ENCODE measurements at regions not wholly inside any gene's neighbourhood (a gene's known extent, or its start where the extent isn't known, plus 50 kb on each side); places are given as distances from the start of the nearest gene placed in this dataset.

- POLR2A ChIA-PET = no interaction called here
- Histone ChIP-seq H3K27ac (ENCODE audit: low read depth, low read length) (no peak overlapping the region), H3K4me3 (ENCODE audit: low read length) (no peak overlapping the region), H3K9me3 (ENCODE audit: low read length) (no peaks in the 10 kb centered on the region), H3K4me1 (ENCODE audit: insufficient read depth, low read length) (no peaks in the 10 kb centered on the region), H3K36me3 (ENCODE audit: insufficient read depth, low read length) (no peaks in the 10 kb centered on the region), H3K27me3 (ENCODE audit: insufficient read depth, low read length, poor library complexity, severe bottlenecking) (no peaks in the 10 kb centered on the region)
- H3K4me1 Mint-ChIP-seq = no peaks in the 10 kb centered on the region
- peak overlapping the region in 1 of 8 donors; percentile 7 for H3K27ac Mint-ChIP-seq
- H3K9me3 Mint-ChIP-seq = peaks cover 0 to 3% (median 0%) of the 10 kb centered on the region in 5 donors
- CTCF ChIA-PET = no interaction called here
- DNase-seq = no peak
- peaks cover 0 to 2% (median 0%) of the 10 kb centered on the region in 3 donors for H3K36me3 Mint-ChIP-seq
- H3K4me3 Mint-ChIP-seq = no peak overlapping the region
- H3K27me3 Mint-ChIP-seq = peaks cover 23 to 33% of the 10 kb centered on the region in 2 donors
Measured at GRCh38 chr11:71064702-71065515, 187.5 kb downstream of the SHANK2 start.

GRCh38 chr11:71064183-71064582, 188.2 kb downstream of the SHANK2 start:
- Mint-ChIP-seq H3K4me3 (no peak overlapping the region), H3K36me3 (peaks cover 0 to 3% (median 0%) of the 10 kb centered on the region in 3 donors), H3K4me1 (no peaks in the 10 kb centered on the region), H3K9me3 (peaks cover 0 to 3% (median 0%) of the 10 kb centered on the region in 5 donors), H3K27me3 (peaks cover 23 to 36% of the 10 kb centered on the region in 2 donors), H3K27ac (no peak overlapping the region)
- H3K4me1 ChIP-seq (ENCODE audit: insufficient read depth, low read length) = no peaks in the 10 kb centered on the region
- no peaks in the 10 kb centered on the region for H3K9me3 ChIP-seq (ENCODE audit: low read length)
- H3K27ac ChIP-seq (ENCODE audit: low read depth, low read length) = no peak overlapping the region
- no peak for DNase-seq
- no peaks in the 10 kb centered on the region for H3K27me3 ChIP-seq (ENCODE audit: insufficient read depth, low read length, poor library complexity, severe bottlenecking)
- no peak overlapping the region for H3K4me3 ChIP-seq (ENCODE audit: low read length)
- no peaks in the 10 kb centered on the region for H3K36me3 ChIP-seq (ENCODE audit: insufficient read depth, low read length)
- ChIA-PET CTCF (no interaction called here), POLR2A (no interaction called here)

GRCh38 chr11:71063129-71063528, 189.2 kb downstream of the SHANK2 start:
- DNase-seq = no peak
- Histone ChIP-seq H3K9me3 (ENCODE audit: low read length) (no peaks in the 10 kb centered on the region), H3K36me3 (ENCODE audit: insufficient read depth, low read length) (no peaks in the 10 kb centered on the region), H3K4me1 (ENCODE audit: insufficient read depth, low read length) (no peaks in the 10 kb centered on the region), H3K27me3 (ENCODE audit: insufficient read depth, low read length, poor library complexity, severe bottlenecking) (no peaks in the 10 kb centered on the region), H3K27ac (ENCODE audit: low read depth, low read length) (no peak overlapping the region), H3K4me3 (ENCODE audit: low read length) (no peak overlapping the region)
- peaks cover 27 to 36% of the 10 kb centered on the region in 2 donors for H3K27me3 Mint-ChIP-seq
- ChIA-PET POLR2A (no interaction called here), CTCF (no interaction called here)
- peaks cover 0 to 3% (median 0%) of the 10 kb centered on the region in 3 donors for H3K36me3 Mint-ChIP-seq
- no peak overlapping the region for H3K27ac Mint-ChIP-seq
- peaks cover 0 to 3% (median 0%) of the 10 kb centered on the region in 5 donors for H3K9me3 Mint-ChIP-seq
- H3K4me3 Mint-ChIP-seq = no peak overlapping the region
- H3K4me1 Mint-ChIP-seq = no peaks in the 10 kb centered on the region

GRCh38 chr11:71062199-71062598, 190.2 kb downstream of the SHANK2 start:
- no peak overlapping the region for H3K27ac ChIP-seq (ENCODE audit: low read depth, low read length)
- peaks cover 0 to 3% (median 0%) of the 10 kb centered on the region in 3 donors for H3K36me3 Mint-ChIP-seq
- no peaks in the 10 kb centered on the region for H3K4me1 ChIP-seq (ENCODE audit: insufficient read depth, low read length)
- no peaks in the 10 kb centered on the region for H3K36me3 ChIP-seq (ENCODE audit: insufficient read depth, low read length)
- peaks cover 0 to 3% (median 0%) of the 10 kb centered on the region in 5 donors for H3K9me3 Mint-ChIP-seq
- ChIA-PET CTCF (no interaction called here), POLR2A (no interaction called here)
- no peaks in the 10 kb centered on the region for H3K27me3 ChIP-seq (ENCODE audit: insufficient read depth, low read length, poor library complexity, severe bottlenecking)
- H3K27ac Mint-ChIP-seq = no peak overlapping the region
- DNase-seq = no peak
- no peaks in the 10 kb centered on the region for H3K9me3 ChIP-seq (ENCODE audit: low read length)
- H3K27me3 Mint-ChIP-seq = peaks cover 28 to 36% of the 10 kb centered on the region in 2 donors
- no peaks in the 10 kb centered on the region for H3K4me1 Mint-ChIP-seq
- H3K4me3 ChIP-seq (ENCODE audit: low read length) = no peak overlapping the region
- no peak overlapping the region for H3K4me3 Mint-ChIP-seq

- peaks cover 0 to 3% (median 0%) of the 10 kb centered on the region in 5 donors for H3K9me3 Mint-ChIP-seq
- H3K27me3 ChIP-seq (ENCODE audit: insufficient read depth, low read length, poor library complexity, severe bottlenecking) = no peaks in the 10 kb centered on the region
- H3K4me3 Mint-ChIP-seq = no peak overlapping the region
- CTCF ChIA-PET = no interaction called here
- no peak overlapping the region for H3K4me3 ChIP-seq (ENCODE audit: low read length)
- H3K4me1 Mint-ChIP-seq = no peaks in the 10 kb centered on the region
- POLR2A ChIA-PET = no interaction called here
- peaks cover 28 to 39% of the 10 kb centered on the region in 2 donors for H3K27me3 Mint-ChIP-seq
- H3K4me1 ChIP-seq (ENCODE audit: insufficient read depth, low read length) = no peaks in the 10 kb centered on the region
- H3K36me3 ChIP-seq (ENCODE audit: insufficient read depth, low read length) = no peaks in the 10 kb centered on the region
- H3K9me3 ChIP-seq (ENCODE audit: low read length) = no peaks in the 10 kb centered on the region
- DNase-seq = no peak
- no peak overlapping the region for H3K27ac ChIP-seq (ENCODE audit: low read depth, low read length)
- no peak overlapping the region for H3K27ac Mint-ChIP-seq
- peaks cover 0 to 3% (median 0%) of the 10 kb centered on the region in 3 donors for H3K36me3 Mint-ChIP-seq
Measured at GRCh38 chr11:71060391-71060791, 192.0 kb downstream of the SHANK2 start.

GRCh38 chr11:71059662-71060061, 192.7 kb downstream of the SHANK2 start:
- peaks cover 25 to 34% of the 10 kb centered on the region in 2 donors for H3K27me3 Mint-ChIP-seq
- no peak overlapping the region for H3K27ac ChIP-seq (ENCODE audit: low read depth, low read length)
- H3K9me3 ChIP-seq (ENCODE audit: low read length) = no peaks in the 10 kb centered on the region
- no peaks in the 10 kb centered on the region for H3K4me1 Mint-ChIP-seq
- H3K27ac Mint-ChIP-seq = no peak overlapping the region
- ChIA-PET POLR2A (no interaction called here), CTCF (no interaction called here)
- no peak overlapping the region for H3K4me3 ChIP-seq (ENCODE audit: low read length)
- H3K4me3 Mint-ChIP-seq = no peak overlapping the region
- no peak for DNase-seq
- H3K36me3 ChIP-seq (ENCODE audit: insufficient read depth, low read length) = no peaks in the 10 kb centered on the region
- peaks cover 0 to 3% (median 0%) of the 10 kb centered on the region in 5 donors for H3K9me3 Mint-ChIP-seq
- H3K4me1 ChIP-seq (ENCODE audit: insufficient read depth, low read length) = no peaks in the 10 kb centered on the region
- H3K27me3 ChIP-seq (ENCODE audit: insufficient read depth, low read length, poor library complexity, severe bottlenecking) = no peaks in the 10 kb centered on the region
- peaks cover 0 to 3% (median 0%) of the 10 kb centered on the region in 3 donors for H3K36me3 Mint-ChIP-seq

GRCh38 chr11:71055925-71056324, 196.5 kb downstream of the SHANK2 start:
- Mint-ChIP-seq H3K4me3 (no peak overlapping the region), H3K36me3 (peaks cover 0 to 1% (median 0%) of the 10 kb centered on the region in 3 donors), H3K27ac (no peak overlapping the region), H3K27me3 (peaks cover 7 to 10% of the 10 kb centered on the region in 2 donors), H3K9me3 (peaks cover 0 to 1% (median 0%) of the 10 kb centered on the region in 5 donors), H3K4me1 (no peaks in the 10 kb centered on the region)
- Histone ChIP-seq H3K27ac (ENCODE audit: low read depth, low read length) (no peak overlapping the region), H3K9me3 (ENCODE audit: low read length) (no peaks in the 10 kb centered on the region), H3K4me1 (ENCODE audit: insufficient read depth, low read length) (no peaks in the 10 kb centered on the region), H3K4me3 (ENCODE audit: low read length) (no peak overlapping the region), H3K36me3 (ENCODE audit: insufficient read depth, low read length) (no peaks in the 10 kb centered on the region), H3K27me3 (ENCODE audit: insufficient read depth, low read length, poor library complexity, severe bottlenecking) (no peaks in the 10 kb centered on the region)
- DNase-seq = no peak
- POLR2A ChIA-PET = no interaction called here
- CTCF ChIA-PET = no interaction called here
